AG04450 (cell line): ENCODE measurements at regions not wholly inside any gene's neighbourhood (a gene's known extent, or its start where the extent isn't known, plus 50 kb on each side); places are given as distances from the start of the nearest gene placed in this dataset.

ENCODE experiments used
- CTCF ChIA-PET: fragments of 300-600, 350-600 bp; formaldehyde crosslinking; extraction: SDS; loops from one replicate; lab custom pipeline; 2022; ENCODE audit warnings: antibody characterized with exemption, inconsistent platforms; lab: Charles Lee
- POLR2A ChIA-PET: fragments of 350-600 bp; formaldehyde crosslinking; extraction: SDS; loops from one replicate; lab custom pipeline; 2021; ENCODE audit warnings: antibody characterized with exemption, inconsistent platforms; lab: Yijun Ruan, JAX
- DNase-seq: peaks from one replicate; pipeline ENCODE4 v3.0.0-alpha.2; 2011; ENCODE audit warnings: low read depth, low spot score
- H3K27ac ChIP-seq: one replicate; pipeline ENCODE4 v1.5.1; 2012; ENCODE audit warnings: low read depth, low read length, control low read depth
- H3K27me3 ChIP-seq: one replicate; pipeline ENCODE4 v1.6.0; 2012; ENCODE audit warnings: low read length; ENCODE audit not compliant: control insufficient read depth, insufficient read depth
- H3K4me3 ChIP-seq: 2 replicates; pipeline ENCODE4 v1.5.1; 2011; ENCODE audit warnings: mild to moderate bottlenecking, low read depth, low read length, control low read depth
- H3K9me3 ChIP-seq: 2 replicates; pipeline ENCODE4 v1.5.1; 2012; ENCODE audit warnings: low read length; ENCODE audit not compliant: control insufficient read depth, insufficient read depth
- TF ChIP-seq, protein P1 (sequence below): IDR thresholded peaks from 2 replicates; pipeline ENCODE4 v1.5.1; 2011; ENCODE audit warnings: low read depth, low read length, control low read depth, inconsistent platforms

DNA sequence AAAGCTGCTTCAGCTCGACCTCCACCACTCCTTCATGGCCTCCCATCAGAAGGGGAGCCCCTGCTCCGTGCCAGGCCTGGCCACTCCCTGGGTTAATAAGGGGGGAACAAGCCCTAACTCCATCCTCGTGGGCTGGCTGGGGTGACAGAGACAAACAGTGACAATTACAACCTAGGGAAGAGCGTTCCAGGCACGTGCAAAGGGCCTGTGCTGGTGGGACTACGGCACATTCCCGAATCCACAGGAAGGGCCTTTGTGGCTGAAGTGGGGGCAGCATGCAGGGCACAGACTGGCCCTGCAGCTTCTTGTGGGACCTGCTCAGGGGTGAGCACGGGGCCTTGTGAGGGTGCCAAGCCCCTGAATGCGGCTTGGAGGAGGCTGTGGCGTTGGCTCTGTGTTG lies 157.4 kb downstream of the C9orf50 start:
- H3K4me3 ChIP-seq, result no peak overlapping the region
- POLR2A ChIA-PET, result no interaction called here
- H3K27me3 ChIP-seq, result no peaks in the 10 kb centered on the region
- CTCF ChIA-PET, result no interaction called here
- no peaks in the 10 kb centered on the region for H3K9me3 ChIP-seq
- H3K27ac ChIP-seq, result no peak overlapping the region
- DNase-seq, result no peak
- TF ChIP-seq, protein P1, sequence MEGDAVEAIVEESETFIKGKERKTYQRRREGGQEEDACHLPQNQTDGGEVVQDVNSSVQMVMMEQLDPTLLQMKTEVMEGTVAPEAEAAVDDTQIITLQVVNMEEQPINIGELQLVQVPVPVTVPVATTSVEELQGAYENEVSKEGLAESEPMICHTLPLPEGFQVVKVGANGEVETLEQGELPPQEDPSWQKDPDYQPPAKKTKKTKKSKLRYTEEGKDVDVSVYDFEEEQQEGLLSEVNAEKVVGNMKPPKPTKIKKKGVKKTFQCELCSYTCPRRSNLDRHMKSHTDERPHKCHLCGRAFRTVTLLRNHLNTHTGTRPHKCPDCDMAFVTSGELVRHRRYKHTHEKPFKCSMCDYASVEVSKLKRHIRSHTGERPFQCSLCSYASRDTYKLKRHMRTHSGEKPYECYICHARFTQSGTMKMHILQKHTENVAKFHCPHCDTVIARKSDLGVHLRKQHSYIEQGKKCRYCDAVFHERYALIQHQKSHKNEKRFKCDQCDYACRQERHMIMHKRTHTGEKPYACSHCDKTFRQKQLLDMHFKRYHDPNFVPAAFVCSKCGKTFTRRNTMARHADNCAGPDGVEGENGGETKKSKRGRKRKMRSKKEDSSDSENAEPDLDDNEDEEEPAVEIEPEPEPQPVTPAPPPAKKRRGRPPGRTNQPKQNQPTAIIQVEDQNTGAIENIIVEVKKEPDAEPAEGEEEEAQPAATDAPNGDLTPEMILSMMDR, result no peak

GRCh38 chr9:129462360-129462759 lies 158.5 kb downstream of the C9orf50 start:
- POLR2A ChIA-PET, result interaction anchor here (0.6 kb wide), 2 partner anchors 164 to 322 kb away, joined by 3 to 4 read pairs; partner anchors contain the start of gene NTMT1

GRCh38 chr9:129460323-129461261 lies 160.3 kb downstream of the C9orf50 start:
- CTCF ChIA-PET, result interaction anchor here (0.6 to 4.3 kb wide), 14 partner anchors 10 to 432 kb away, joined by 3 to 15 read pairs (median 3); partner anchors contain the start of gene SH3GLB2
- TF ChIP-seq, protein P1, result peak; percentile 27; the same call in 1 of the 2 replicates
- peak overlapping the region; percentile 55 for H3K4me3 ChIP-seq
- peak; percentile 96 for DNase-seq
- POLR2A ChIA-PET, result interaction anchor here (0.6 to 2.4 kb wide), 16 partner anchors 23 to 322 kb away, joined by 3 to 29 read pairs (median 4); partner anchors contain the start of gene IER5L
- H3K27ac ChIP-seq, result peak overlapping the region; percentile 99
- no peaks in the 10 kb centered on the region for H3K27me3 ChIP-seq
- no peaks in the 10 kb centered on the region for H3K9me3 ChIP-seq

More at GRCh38 chr9:129462360-129462759, 158.5 kb downstream of the C9orf50 start:
- H3K27ac ChIP-seq, result no peak overlapping the region
- CTCF ChIA-PET, result interaction anchor here (4.3 kb wide), 1 partner anchor 288 kb away, joined by 15 read pairs; no protein-coding TSS in a partner anchor
- TF ChIP-seq, protein P1, result no peak
- no peak for DNase-seq
- no peak overlapping the region for H3K4me3 ChIP-seq
- H3K27me3 ChIP-seq, result no peaks in the 10 kb centered on the region
- H3K9me3 ChIP-seq, result no peaks in the 10 kb centered on the region

GRCh38 chr9:129459547-129460322 lies 161.2 kb downstream of the C9orf50 start:
- no peak for DNase-seq
- Histone ChIP-seq H3K4me3 (no peak overlapping the region), H3K27ac (no peak overlapping the region), H3K27me3 (no peaks in the 10 kb centered on the region), H3K9me3 (no peaks in the 10 kb centered on the region)
- ChIA-PET POLR2A (interaction anchor here (0.9 to 2.4 kb wide), 12 partner anchors 23 to 320 kb away, joined by 3 to 29 read pairs (median 5); partner anchors contain the start of gene IER5L), CTCF (interaction anchor here (0.6 to 4.3 kb wide), 11 partner anchors 11 to 432 kb away, joined by 3 to 15 read pairs (median 3); partner anchors contain the start of gene SH3GLB2)
- TF ChIP-seq, protein P1, result no peak
